Activated CD4-positive, alpha-beta T cell treated with anti-CD3 and anti-CD28 coated beads, Interleukin-10, Interleukin-2, amounts not matched to agents 100 ng/mL and 50 ng/mL, durations not matched to agents 16 hours and 8 hours (primary cell): ENCODE measurements at regions not wholly inside any gene's neighbourhood (a gene's known extent, or its start where the extent isn't known, plus 50 kb on each side); places are given as distances from the start of the nearest gene placed in this dataset.
"Not testable (repeated sequence)": the region's sequence is repeated elsewhere in the genome, so short reads cannot be mapped to it uniquely, and the experiment has no call there.

Experiments
- DNase-seq: peaks from one replicate; pipeline ENCODE4 v3.0.0-alpha.2; 2020

GRCh38 chrX:116863029-116863428 lies 400.3 kb upstream of the CT83 start:
- DNase-seq, result no peak

DNA sequence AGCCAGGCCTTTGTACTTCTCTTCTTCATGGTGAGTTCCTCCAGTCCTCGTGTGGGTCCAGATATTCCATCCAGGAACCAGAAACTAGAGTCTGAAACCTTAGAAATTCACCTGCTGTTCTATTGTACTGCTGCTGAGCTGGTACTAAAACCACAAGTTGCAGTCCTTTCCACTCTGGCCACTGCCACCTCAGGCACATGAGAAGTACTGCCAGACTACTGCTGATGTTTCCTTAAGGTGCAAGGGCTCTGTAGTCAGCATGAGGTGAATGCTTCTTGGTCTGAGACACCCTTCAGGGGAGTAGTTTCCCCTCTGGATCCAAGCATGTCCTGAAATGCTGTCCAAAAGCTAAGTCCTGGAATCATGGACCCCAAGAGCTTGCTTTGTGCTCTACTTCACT lies 399.6 kb upstream of the CT83 start:
- DNase-seq, result no peak

DNA sequence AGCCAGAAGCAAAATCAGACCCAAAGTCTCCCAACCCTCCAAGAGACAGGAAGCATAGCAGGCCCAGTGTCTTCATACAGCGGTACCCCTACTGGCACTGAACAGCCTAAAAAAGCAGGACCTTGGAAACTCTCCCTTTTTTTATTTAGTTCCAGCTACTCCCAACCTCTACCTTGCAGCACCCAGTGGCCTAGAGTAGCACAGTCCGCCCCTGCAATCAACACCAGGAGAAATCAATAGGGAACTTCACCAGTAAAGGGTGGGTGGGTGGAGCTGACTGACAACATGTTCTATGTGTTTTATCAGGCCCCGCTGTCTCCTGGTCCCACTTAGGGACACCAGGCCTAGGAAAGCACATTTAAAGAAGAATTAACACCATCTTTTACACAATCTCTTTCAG lies 378.5 kb upstream of the CT83 start:
- DNase-seq, result no peak

DNA sequence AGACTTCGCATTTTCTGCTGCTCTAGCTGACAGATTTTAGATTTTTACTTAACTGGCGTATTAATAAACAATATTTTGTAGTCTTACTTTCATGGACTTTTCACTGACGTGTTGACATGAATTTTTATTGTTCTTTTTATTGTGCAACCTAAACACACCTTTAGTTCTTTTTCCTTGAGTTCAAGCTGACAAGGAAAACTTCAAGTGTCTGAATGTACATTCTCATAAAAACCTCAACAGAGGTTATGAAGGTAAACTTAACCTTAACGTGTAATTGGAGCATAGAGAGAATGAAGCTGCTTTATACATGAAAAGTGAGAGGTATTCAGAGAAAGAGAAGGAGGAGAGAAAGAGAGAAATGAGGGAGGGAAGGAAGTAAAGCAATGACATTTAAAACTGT lies 364.3 kb upstream of the CT83 start:
- DNase-seq, result no peak

- no peak for DNase-seq
These were observed 362.0 kb upstream of the CT83 start for GRCh38 chrX:116824785-116825184.

DNA sequence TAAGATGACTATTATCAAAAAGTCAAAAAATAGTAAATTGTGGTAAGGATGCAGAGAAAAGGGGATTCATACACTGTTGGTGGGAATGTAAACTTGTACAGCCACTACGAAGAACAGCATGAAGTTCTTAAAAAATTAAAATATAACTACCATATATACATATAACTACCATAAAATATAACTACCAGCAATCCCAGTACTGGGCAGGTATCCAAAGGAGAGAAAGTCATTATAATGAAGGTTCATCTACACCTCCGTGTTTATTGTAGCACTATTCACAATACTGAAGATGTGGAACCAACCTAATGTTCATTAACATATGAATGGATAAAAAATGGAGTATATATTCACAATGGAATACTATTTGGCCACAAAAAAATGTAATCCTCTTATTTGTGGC lies 360.9 kb upstream of the CT83 start:
- no peak for DNase-seq

DNA sequence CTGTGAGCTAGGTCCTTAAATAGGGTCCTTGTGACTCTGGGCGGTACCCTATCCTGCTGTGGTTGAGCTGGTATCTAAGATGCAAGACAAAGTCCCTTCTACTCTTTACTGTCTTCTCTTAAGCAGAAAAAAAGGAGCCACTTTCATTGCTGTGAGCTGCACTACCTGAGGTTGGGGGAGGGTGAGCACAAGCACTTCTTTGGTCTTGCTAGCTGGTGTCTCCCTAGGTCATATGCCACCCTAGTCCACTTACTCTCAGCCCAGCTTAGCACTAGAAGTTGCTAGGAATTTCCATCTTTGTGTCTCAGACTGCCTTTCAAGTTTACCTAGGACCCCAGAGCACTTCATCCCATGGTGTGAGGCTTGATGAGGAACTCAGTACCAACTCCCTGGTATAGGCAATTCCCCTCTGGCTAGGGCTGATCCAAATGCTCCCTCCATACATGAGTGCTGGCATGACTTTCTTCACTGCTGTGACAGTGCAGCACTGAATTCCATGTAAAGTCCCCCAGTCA lies 343.6 kb upstream of the CT83 start:
- DNase-seq, result no peak

DNA sequence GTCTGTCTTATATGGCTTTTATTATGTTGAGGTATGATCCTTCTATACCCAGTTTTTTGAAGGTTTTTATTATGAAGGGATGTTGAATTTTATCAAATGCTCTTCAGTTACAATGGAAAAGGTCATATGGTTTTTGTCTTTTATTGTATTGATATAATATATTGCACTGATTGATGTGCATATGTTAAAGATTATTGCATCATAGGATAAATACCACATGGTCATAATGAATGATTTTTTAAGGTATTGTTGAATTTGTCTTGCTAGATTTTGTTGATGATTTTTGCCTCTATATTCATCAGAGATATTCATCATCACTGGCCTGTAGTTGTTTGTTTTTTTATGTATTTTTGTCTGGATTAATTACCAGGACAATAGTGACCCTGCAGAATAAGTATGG lies 339.2 kb upstream of the CT83 start:
- DNase-seq, result no peak

DNA sequence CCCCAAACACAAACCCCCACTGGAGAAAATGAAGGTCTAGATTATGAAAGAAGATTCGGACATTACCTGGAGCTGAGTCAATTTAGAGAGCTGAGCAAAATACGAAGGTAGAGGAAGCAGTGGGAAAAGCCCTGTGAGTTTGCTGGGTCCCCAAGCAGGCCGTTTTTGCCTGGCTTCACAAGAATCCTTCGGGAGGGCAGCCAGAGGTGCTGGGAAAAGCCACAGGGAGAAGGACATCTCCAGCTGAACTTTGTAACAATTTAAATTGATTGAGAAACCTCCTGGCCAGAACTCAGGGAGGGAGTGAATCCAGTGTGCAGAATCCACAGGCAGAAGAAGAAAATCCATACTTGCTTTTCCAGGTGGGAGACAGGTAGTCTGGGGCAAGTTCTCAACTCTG lies 319.1 kb upstream of the CT83 start:
- no peak for DNase-seq

DNA sequence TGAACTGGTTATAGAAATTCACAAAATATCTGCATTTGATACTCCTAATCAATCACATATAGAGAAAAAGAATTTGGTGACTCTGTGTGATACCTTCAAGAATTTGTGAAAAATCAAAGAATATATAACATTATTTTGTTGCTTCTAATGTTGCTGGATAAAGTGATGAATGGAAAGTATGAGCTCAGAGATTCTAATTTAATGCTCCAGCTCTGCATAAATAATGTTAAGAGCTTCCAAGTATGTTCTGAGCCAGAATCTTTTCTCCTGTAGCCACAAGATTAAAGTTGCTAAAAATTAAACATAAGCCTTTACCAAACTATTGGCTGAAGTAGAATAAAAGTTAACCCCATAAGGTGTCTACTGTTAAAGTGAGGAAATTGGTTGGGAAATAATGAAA lies 294.7 kb upstream of the CT83 start:
- DNase-seq, result no peak

GRCh38 chrX:116756958-116757357 lies 294.2 kb upstream of the CT83 start:
- no peak for DNase-seq

DNA sequence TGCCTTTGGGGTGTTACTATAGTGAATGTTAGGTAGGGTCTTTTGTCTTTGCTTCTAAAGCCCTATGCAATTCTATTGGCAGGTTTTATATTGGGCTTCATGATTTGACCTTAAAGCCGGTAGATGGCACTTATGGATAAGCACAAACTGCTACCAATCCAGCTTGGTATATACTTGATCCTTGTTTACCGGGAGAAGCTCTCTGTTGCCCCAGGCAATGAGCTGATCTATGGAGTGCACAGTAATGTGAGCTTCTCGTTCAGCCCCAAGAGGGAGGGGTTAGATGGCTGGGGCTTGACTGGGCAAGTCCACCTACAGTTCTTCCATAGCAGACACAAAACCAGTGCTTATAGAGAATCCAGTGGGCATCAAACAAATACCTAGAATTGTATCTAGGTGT lies 287.2 kb upstream of the CT83 start:
- DNase-seq, result no peak

- no peak for DNase-seq
These were observed 269.4 kb upstream of the CT83 start for GRCh38 chrX:116732214-116732613.

DNA sequence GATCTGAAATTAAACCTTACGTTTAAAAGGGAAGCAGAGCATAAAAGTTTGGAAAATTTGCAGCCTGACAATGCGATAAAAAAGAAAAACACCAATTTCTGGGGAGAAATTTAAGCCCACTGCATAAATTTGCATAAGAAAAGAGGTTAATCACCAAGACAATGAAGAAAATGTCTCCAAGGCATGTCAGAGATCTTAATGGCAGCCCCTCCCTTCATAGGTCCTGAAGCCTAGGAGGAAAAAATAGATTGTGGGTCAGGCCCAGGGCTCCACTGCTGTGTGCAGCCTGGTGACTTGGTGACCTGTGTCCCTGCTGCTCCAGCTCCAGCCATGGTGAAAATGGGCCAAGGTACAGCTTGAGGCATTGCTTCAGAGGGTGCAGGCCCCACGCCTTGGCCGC lies 264.0 kb upstream of the CT83 start:
- no peak for DNase-seq

DNA sequence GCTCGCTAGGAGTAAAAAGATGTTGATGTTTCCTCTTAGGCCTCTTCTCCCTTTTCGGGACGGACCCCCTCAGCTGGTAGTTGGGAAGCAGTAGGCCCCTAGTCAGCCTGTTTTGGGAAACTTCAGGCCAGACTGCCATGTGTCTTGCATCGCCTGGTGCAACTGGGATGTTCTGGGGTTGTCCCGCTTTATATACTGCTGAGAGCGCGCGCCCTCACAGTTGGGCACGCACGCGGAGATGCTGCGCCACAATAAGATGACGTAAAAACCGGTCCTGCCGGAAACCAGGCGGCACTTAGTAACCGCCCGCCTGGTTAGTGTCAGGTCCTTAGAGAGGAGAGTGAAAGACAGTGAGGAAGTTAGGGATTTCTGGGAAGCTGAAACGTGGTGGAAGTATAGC lies 231.3 kb upstream of the CT83 start:
- no peak for DNase-seq

DNA sequence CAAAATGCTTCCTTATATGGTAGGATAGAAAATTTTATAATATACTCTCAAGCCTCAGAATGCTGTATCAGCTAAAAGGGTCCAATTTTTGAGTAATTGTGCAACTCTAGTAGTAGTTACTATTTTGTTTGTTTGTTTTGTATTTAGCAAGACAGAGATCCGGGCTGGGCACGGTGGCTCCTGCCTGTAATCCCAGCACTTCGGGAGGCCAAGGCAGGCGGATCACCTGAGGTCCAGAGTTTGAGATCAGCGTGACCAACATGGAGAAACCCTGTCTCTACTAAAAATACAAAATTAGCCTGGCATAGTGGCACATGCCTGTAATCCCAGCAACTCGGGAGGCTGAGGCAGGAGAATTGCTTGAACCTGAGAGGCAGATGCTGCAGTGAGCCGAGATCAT lies 216.8 kb upstream of the CT83 start:
- not testable (repeated sequence) for DNase-seq

- no peak for DNase-seq
These were observed 204.8 kb upstream of the CT83 start for GRCh38 chrX:116667346-116668134.

GRCh38 chrX:116657071-116657470 lies 194.3 kb upstream of the CT83 start:
- DNase-seq, result no peak

- DNase-seq, result no peak
These were observed 165.7 kb upstream of the CT83 start for GRCh38 chrX:116628464-116628863.

DNA sequence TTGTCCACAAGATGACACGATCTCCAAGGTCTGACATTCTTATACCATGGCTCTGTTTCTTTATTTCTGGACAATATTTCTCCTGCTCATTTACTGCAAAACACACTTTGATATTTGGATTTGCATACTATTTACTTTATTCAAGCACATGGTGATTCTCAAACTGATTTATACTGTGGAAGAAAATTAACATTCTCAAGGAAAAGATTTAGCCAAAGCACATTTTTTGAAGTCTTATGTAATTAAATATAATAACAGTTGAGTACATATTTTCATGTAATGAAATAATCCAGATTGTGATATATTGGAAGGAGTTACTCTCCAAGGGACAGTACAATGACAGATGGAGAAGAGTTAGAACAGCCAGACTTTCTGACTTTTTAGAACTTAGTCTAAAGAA lies 155.8 kb upstream of the CT83 start:
- no peak for DNase-seq

DNA sequence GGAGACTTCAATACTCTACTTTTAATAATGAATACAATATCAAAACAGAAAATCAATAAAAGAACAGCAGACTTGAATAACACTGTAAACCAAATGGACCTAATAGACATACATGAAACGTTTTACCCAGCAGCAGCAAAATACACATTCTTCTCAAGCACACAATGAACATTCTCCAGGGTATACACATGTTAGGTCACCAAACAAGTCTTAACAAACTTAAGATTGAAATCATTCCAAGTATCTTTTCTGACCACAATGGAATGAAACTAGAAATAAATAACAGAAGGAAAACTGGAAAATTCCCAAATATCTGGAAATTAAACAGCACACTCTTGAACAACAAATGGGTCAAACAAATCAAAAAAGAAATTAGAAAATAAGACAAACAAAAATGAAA lies 145.0 kb upstream of the CT83 start:
- DNase-seq, result no peak

GRCh38 chrX:116605576-116605975 lies 142.8 kb upstream of the CT83 start:
- DNase-seq, result no peak

GRCh38 chrX:116596010-116596409 lies 133.2 kb upstream of the CT83 start:
- DNase-seq, result no peak
